GM20000 (cell line): ENCODE measurements at regions not wholly inside any gene's neighbourhood (a gene's known extent, or its start where the extent isn't known, plus 50 kb on each side); places are given as distances from the start of the nearest gene placed in this dataset.
"Not testable (repeated sequence)": the region's sequence is repeated elsewhere in the genome, so short reads cannot be mapped to it uniquely, and the experiment has no call there.

ENCODE experiments used
- DNase-seq: peaks from one replicate; pipeline ENCODE4 v3.0.0; 2012; ENCODE audit warnings: low spot score
- CTCF ChIP-seq: IDR thresholded peaks from 2 replicates; pipeline ENCODE4 v1.5.1; 2012; ENCODE audit warnings: mild to moderate bottlenecking, control low read depth; ENCODE audit errors: extremely low read depth, missing control alignments

GRCh38 chr18:42374961-42375360, 419.9 kb downstream of the PIK3C3 start:
- TF ChIP-seq CTCF: no peak
- no peak for DNase-seq

GRCh38 chr18:42378854-42379253, 423.8 kb downstream of the PIK3C3 start:
- not testable (repeated sequence) for DNase-seq

GRCh38 chr18:42381236-42381635, 426.2 kb downstream of the PIK3C3 start:
- not testable (repeated sequence) for DNase-seq

- no peak for DNase-seq
- TF ChIP-seq CTCF: no peak
Measured at GRCh38 chr18:42392416-42392815, 437.4 kb downstream of the PIK3C3 start.

GRCh38 chr18:42392926-42393325, 437.9 kb downstream of the PIK3C3 start:
- no peak for DNase-seq
- no peak for TF ChIP-seq CTCF

- no peak for DNase-seq
- no peak for TF ChIP-seq CTCF
Measured at GRCh38 chr18:42394238-42394637, 439.2 kb downstream of the PIK3C3 start.

GRCh38 chr18:42401131-42401673, 446.2 kb downstream of the PIK3C3 start:
- no peak for DNase-seq

DNA sequence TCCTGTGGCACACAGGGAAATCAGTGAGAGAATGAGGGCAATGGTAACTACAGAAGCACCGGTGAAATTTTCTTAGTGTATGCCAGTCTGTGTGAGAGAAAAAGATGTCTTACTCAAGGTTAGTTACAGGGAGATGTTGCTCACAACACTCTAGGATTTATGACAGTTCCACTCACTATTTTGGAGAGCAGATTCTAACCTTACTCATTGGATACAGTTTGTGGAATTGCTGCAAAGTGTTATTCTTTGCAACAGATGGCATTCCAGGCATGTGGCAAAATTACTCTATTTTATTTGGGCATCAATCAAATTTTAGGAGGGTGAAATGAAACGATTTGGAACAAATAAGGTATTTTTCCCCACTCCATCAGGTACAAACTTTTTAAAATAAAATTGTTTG, 449.1 kb downstream of the PIK3C3 start:
- DNase-seq: no peak
- TF ChIP-seq CTCF: no peak

More at GRCh38 chr18:42401131-42401673, 446.2 kb downstream of the PIK3C3 start:
- TF ChIP-seq CTCF: no peak
